Liver (tissue), 3 donors: ENCODE measurements at regions not wholly inside any gene's neighbourhood (a gene's known extent, or its start where the extent isn't known, plus 50 kb on each side); places are given as distances from the start of the nearest gene placed in this dataset.

Experiments
- GABPA ChIP-seq, 2 donors: IDR thresholded peaks in 1 of 2; conservative IDR thresholded peaks in 1 of 2; 2 replicates each; pipeline ENCODE4 v1.6.1; 2016; ENCODE audit warnings: antibody characterized with exemption in 2 of 2, mild to moderate bottlenecking in 1 of 2, moderate library complexity in 1 of 2
- RXRA ChIP-seq, 2 donors: IDR thresholded peaks; 2 replicates each; pipeline ENCODE4 v1.6.1; 2017 to 2018; ENCODE audit warnings: antibody characterized with exemption in 2 of 2, mild to moderate bottlenecking in 1 of 2
- SP1 ChIP-seq: IDR thresholded peaks from 2 replicates; pipeline ENCODE4 v1.6.1; 2018; ENCODE audit warnings: antibody characterized with exemption, mild to moderate bottlenecking
- TF ChIP-seq, protein P1 (sequence below): fragments of 150-350 bp; IDR thresholded peaks from 2 replicates; pipeline ENCODE4 v1.5.1; 2017; ENCODE audit warnings: improper control_type of control experiment, low read depth, low read length; ENCODE audit not compliant: missing input control
- TF ChIP-seq, protein P2 (sequence below): IDR thresholded peaks from 2 replicates; pipeline ENCODE4 v1.6.1; 2016; ENCODE audit warnings: antibody characterized with exemption, mild to moderate bottlenecking
- TF ChIP-seq, protein P3 (sequence below): IDR thresholded peaks from 2 replicates; pipeline ENCODE4 v1.6.1; 2016; ENCODE audit warnings: antibody characterized with exemption
- donor health status: healthy.
- donor health status: healthy.

DNA sequence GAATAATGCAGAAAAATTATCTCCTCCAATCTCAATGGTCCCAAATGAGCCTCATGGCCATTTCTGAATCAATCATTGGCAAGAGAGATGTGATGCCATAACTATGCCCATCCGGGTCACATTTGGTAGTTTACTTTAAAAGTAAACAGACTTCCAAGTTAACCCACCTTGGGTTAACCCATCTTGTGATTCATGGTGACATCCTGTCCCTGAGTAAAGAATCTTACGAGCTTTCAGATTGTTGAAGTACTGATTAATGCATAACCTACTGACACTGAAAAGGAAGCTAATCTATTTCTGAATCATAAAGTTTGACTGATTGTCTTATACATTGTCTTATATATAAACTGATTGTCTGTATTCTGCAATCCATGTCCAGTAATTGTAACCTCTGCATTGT lies 467.2 kb upstream of the AGTR1 start:
- TF ChIP-seq, protein P1, sequence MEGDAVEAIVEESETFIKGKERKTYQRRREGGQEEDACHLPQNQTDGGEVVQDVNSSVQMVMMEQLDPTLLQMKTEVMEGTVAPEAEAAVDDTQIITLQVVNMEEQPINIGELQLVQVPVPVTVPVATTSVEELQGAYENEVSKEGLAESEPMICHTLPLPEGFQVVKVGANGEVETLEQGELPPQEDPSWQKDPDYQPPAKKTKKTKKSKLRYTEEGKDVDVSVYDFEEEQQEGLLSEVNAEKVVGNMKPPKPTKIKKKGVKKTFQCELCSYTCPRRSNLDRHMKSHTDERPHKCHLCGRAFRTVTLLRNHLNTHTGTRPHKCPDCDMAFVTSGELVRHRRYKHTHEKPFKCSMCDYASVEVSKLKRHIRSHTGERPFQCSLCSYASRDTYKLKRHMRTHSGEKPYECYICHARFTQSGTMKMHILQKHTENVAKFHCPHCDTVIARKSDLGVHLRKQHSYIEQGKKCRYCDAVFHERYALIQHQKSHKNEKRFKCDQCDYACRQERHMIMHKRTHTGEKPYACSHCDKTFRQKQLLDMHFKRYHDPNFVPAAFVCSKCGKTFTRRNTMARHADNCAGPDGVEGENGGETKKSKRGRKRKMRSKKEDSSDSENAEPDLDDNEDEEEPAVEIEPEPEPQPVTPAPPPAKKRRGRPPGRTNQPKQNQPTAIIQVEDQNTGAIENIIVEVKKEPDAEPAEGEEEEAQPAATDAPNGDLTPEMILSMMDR, result no peak
- no peak for TF ChIP-seq GABPA (IDR thresholded peaks at IDR 0.05 in 1 of 2, conservative IDR thresholded peaks at IDR 0.05 in 1 of 2)
- TF ChIP-seq, protein P2, sequence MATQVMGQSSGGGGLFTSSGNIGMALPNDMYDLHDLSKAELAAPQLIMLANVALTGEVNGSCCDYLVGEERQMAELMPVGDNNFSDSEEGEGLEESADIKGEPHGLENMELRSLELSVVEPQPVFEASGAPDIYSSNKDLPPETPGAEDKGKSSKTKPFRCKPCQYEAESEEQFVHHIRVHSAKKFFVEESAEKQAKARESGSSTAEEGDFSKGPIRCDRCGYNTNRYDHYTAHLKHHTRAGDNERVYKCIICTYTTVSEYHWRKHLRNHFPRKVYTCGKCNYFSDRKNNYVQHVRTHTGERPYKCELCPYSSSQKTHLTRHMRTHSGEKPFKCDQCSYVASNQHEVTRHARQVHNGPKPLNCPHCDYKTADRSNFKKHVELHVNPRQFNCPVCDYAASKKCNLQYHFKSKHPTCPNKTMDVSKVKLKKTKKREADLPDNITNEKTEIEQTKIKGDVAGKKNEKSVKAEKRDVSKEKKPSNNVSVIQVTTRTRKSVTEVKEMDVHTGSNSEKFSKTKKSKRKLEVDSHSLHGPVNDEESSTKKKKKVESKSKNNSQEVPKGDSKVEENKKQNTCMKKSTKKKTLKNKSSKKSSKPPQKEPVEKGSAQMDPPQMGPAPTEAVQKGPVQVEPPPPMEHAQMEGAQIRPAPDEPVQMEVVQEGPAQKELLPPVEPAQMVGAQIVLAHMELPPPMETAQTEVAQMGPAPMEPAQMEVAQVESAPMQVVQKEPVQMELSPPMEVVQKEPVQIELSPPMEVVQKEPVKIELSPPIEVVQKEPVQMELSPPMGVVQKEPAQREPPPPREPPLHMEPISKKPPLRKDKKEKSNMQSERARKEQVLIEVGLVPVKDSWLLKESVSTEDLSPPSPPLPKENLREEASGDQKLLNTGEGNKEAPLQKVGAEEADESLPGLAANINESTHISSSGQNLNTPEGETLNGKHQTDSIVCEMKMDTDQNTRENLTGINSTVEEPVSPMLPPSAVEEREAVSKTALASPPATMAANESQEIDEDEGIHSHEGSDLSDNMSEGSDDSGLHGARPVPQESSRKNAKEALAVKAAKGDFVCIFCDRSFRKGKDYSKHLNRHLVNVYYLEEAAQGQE, result no peak
- TF ChIP-seq SP1, result no peak
- TF ChIP-seq RXRA (IDR thresholded peaks at IDR 0.05), result no peak
- TF ChIP-seq, protein P3, sequence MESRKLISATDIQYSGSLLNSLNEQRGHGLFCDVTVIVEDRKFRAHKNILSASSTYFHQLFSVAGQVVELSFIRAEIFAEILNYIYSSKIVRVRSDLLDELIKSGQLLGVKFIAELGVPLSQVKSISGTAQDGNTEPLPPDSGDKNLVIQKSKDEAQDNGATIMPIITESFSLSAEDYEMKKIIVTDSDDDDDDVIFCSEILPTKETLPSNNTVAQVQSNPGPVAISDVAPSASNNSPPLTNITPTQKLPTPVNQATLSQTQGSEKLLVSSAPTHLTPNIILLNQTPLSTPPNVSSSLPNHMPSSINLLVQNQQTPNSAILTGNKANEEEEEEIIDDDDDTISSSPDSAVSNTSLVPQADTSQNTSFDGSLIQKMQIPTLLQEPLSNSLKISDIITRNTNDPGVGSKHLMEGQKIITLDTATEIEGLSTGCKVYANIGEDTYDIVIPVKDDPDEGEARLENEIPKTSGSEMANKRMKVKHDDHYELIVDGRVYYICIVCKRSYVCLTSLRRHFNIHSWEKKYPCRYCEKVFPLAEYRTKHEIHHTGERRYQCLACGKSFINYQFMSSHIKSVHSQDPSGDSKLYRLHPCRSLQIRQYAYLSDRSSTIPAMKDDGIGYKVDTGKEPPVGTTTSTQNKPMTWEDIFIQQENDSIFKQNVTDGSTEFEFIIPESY, result no peak
